ENCODE measurements at regions not wholly inside any gene's neighbourhood (a gene's known extent, or its start where the extent isn't known, plus 50 kb on each side); places are given as distances from the start of the nearest gene placed in this dataset.

- DNase-seq = no peak
Measured at GRCh38 chr21:23496729-23497128, 2110.6 kb downstream of the MRPL39 start.

- DNase-seq = no peak
Measured at GRCh38 chr21:23488245-23488644, 2119.0 kb downstream of the MRPL39 start.

GRCh38 chr21:23480591-23481270 is 2126.6 kb downstream of the MRPL39 start:
- no peak for DNase-seq

- no peak for DNase-seq
Measured at GRCh38 chr21:23478381-23478780, 2128.9 kb downstream of the MRPL39 start.

DNA sequence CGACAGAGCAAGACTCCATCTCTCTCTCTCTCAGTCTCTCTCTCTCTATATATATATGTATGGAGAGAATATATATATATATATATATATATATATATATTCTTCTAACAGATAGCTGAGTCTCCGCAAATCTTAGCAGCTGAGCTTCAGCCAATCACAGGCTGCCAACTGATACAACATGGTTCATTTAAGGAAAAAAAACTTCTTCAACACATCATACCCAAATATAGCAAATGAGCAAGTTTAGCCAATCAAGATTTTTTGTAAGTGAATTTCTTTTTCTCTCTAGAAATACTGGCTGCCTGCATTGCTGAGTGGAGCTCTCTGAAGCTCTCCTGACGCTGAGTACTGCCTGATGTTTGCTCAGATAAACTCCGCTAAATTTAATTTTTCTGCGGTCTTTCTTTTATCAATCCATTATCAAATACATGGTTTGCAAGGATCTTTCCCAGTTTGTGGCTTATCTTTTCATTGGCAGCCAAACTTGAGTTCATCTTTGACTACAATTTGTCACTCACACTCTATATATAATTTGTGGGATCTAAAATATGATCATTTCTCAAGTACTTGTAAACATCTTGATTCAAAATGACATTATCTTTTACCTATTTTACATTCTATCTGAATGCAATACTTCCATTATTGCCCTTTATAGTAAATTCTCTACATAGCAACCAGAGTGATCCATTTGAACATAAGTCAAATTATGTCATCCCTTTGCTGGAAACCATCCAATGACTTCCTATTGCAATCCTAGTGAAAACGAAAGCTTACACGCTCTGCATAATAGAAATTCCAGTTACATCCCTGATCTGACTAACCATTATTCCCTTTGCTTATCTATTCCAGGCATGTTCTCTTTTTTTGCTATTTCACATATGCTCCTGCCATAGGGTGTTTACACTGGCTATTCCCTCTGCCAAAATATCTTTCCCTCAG is 2131.7 kb downstream of the MRPL39 start:
- DNase-seq = no peak

DNA sequence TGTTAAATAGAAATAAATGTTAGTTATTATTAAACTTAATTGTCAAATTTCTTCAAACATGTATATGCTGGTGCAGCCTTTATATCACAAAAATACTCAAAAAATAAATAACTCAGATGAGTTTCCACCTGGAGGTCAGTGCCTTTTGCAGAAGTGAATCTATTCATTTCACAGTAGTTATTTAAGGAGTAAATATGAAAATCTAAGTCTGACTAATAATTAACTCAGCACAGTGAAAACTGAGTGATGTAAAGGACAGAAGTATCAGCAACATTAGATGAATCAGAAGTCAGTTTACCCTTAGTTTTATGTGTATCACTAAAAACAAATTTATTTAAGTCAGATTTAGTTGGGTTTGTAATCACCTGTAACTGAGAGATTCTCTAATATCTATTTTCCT is 2135.4 kb downstream of the MRPL39 start:
- no peak for DNase-seq

GRCh38 chr21:23463365-23463764 is 2143.9 kb downstream of the MRPL39 start:
- DNase-seq = no peak

DNA sequence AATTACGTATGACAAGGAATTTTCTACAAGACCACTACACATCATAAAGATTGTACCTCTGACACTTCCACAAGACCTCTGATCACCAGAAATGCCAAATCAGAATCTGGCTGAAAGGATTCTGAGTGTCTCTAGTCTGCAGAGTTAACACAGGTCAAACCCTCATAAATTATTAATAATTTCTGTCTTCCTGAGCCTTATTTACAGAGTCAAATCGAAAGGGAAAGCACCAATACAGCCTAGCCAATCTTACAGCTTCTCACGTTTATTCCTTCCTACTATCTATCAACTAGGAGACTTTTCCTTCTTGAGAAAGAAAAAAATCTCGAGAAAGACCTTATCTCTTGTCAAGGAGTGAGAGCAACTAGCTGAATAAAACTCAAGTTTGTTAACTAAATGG is 2151.6 kb downstream of the MRPL39 start:
- no peak for DNase-seq

DNA sequence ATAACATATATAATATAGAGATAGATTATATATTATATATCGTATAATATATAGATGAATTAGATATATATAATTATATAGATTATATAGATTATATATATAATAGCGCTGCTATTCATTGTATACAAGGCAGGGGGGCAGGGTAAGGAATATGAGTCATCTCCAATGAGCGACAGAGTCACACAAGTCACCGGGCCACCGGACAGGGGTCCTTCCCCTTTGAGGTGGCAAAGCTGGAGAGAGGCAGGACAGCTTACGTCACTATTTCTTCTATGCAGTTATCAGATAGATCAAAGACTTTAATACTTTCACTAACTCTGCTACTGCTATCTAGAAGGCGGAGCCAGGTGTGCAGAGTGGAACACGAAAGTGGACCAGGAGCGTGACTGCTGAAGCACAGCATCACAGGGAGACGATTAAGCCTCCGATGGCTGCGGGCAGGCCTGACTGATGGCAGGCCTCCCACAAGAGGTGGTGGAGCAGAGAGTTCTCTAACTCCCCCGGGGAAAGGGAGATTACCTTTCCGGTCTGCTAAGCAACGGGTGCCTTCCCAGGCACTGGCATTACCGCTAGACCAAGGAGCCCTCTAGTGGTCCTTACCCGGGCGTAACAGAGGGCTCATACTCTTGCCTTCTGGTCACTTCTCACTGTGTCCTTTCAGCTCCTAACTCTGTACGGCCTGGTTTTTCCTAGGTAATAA is 2154.7 kb downstream of the MRPL39 start:
- DNase-seq = no peak

- DNase-seq = no peak
Measured at GRCh38 chr21:23445307-23445706, 2162.0 kb downstream of the MRPL39 start.

- DNase-seq = no peak
Measured at GRCh38 chr21:23438081-23438480, 2169.2 kb downstream of the MRPL39 start.

DNA sequence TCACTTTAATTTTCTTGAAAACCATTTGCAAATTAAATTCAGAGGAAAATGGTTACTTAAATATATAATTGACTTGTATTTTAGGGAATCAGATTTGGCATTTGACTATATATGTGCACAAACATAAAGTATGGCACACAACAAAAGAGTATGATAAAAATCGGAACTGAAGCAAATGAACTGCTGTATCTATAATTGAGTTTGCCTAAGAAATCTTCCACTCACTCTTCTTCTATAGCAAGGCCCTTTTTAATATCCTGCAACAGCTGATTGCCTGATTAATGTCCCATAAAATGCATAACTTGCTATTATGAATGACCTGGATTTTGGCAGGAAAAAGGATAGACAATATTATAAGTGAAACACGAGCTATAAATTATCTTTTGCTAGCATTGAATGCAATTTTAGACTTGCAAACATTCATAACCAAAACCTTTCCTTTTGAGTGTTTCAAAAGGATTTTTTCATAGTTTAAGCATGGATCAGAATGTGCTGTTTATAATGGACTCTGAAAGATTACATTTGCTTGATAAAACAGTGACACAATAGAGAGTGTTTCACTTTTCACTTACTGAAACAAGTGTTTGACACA is 2204.3 kb downstream of the MRPL39 start:
- no peak for DNase-seq

DNA sequence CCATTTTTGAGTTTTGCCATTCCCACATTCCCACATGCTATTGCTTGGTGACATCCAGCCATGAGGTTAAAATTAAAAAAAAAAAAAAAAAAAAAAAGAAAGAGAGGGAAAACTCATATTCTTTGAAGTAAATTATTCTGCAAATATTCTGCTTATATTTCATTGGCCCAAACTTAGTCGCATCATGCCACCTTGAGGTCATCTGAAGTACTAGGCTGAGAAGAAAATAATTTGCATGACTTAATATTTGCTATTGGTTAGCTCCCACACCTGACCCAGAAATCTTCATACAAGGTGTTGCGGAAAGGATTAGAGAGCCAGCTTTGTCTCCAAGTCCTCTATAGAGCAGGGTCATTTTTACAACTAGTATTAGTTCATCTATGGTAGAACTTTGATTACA is 2206.0 kb downstream of the MRPL39 start:
- DNase-seq = no peak

GRCh38 chr21:23398726-23399125 is 2208.6 kb downstream of the MRPL39 start:
- no peak for DNase-seq

DNA sequence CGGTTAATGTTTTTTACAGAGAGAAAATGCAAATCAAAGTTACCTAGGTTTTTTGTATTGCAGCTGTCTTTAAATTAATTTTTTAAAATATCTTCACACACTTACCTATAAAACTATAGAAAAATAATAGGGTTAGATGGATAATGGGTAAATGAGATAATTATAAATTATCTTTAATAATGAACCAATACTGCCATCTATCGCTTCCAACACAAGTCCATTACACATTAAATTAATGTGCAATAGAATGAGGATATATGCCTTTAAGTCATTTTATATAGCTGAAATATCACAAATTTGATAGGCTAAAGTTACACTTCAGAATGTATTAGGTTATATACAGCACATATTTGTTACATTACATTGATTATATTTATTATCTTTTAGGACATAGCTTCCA is 2212.8 kb downstream of the MRPL39 start:
- no peak for DNase-seq

DNA sequence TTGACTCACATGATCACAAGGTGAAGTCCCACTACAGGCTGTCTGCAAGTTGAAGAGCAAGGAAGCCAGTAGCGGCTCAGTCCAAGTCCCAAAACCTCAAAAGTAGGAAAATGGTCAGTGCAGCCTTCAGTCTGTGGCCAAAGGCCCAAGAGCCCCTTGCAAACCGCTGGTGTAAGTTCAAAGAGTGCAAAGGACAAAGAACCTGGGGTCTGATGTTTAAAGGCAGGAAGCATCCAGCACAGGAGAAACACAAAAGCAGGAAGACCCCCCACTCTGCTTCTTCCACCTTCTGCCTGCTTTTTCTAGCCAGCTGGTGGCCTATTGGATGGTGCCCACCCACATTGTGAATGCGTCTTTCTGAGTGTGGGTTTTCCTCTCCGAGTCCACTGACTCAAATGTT is 2222.6 kb downstream of the MRPL39 start:
- DNase-seq = no peak

- DNase-seq = no peak
Measured at GRCh38 chr21:23374155-23374554, 2233.1 kb downstream of the MRPL39 start.

GRCh38 chr21:23356905-23357304 is 2250.4 kb downstream of the MRPL39 start:
- no peak for DNase-seq

- DNase-seq = no peak
Measured at GRCh38 chr21:23316190-23316589, 2291.1 kb downstream of the MRPL39 start.

DNA sequence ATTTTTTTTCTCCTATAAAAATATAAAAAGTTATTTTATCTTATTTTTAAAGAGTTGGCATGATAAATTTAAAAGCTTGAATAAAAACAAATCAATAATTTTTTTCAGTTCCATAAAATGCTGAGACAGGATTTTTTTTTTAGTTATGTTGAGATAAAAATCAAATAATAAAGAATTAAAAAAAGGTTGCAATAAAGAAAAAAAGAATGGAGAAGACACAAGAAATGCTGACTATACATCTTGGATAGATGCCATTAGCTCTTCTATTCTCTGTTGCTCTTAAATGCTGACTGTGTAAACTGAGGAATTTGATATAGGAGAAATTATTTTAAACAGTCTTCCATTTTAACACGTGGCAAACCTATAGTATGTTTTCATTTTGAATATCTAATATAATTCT is 2298.5 kb downstream of the MRPL39 start:
- DNase-seq = no peak

DNA sequence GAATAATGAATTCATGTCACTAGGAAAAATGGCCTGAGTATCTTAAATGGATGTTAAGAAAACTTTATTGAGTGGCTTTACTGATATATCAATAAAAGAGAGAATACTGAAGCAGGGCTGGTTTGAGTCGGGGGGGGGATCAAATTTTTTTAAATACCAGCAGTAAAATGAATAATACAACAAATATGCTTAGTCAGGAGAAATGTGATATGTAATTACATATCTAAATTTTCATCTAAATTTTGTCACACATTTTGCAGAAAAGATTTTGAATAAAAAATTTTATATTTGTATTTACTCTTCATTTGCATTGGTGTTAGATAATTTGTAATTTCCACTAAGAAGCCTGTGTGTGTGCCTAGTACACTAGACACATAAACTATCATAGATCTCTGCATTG is 2300.2 kb downstream of the MRPL39 start:
- DNase-seq = no peak

GRCh38 chr21:23292292-23292691 is 2294.1 kb downstream of the NCAM2 start:
- DNase-seq = no peak

DNA sequence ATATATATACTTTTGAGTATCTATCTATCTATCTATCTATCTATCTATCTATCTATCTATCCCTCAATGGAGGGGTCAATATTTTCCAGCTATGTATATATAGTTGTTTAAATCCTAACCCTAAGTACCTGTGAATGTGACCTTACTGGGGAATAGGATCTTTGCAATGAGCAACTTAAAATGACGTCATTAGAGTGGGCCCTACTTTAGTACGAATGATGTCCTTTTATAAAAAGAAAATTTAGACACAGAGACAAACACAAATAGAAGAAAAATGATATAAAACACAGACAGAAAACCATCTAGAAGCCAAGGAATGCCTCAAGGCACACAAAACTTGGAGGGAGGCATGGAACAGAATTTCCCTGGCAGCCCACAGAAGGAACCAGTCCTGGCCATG is 2283.7 kb downstream of the NCAM2 start:
- DNase-seq = no peak
